ENCODE measurements at regions not wholly inside any gene's neighbourhood (a gene's known extent, or its start where the extent isn't known, plus 50 kb on each side); places are given as distances from the start of the nearest gene placed in this dataset.

GRCh38 chr9:570187-570586 is 271.3 kb upstream of the DMRT1 start:
- H3K14ac ChIP-seq (ENCODE audit: insufficient read length): no peak overlapping the region
- no peak overlapping the region for H2BK5ac ChIP-seq (ENCODE audit: low read depth, low read length)
- no peak overlapping the region for H2AFZ ChIP-seq (ENCODE audit: low read length)
- FAIRE-seq (no peak), DNase-seq (ENCODE audit: low read depth in 1 of 2, low spot score in 2 of 2) (no peak)
- peaks cover 0 to 1% of the 10 kb centered on the region in 2 experiments for H4K20me1 ChIP-seq (replicated peaks in 1 of 2; ENCODE audit: control insufficient read depth in 1 of 2, insufficient read depth in 2 of 2, low read length in 2 of 2)
- no peak overlapping the region for H3K23ac ChIP-seq (ENCODE audit: insufficient read length)
- no peaks in the 10 kb centered on the region; a peak in 2 of 8 replicates for H3K36me3 ChIP-seq (ENCODE audit: control insufficient read depth in 2 of 4, insufficient read depth in 4 of 4, low read length in 3 of 4)
- no peak overlapping the region for H3K27ac ChIP-seq (ENCODE audit: low read depth, low read length)
- WGBS, 2 experiments (ENCODE audit: extremely low coverage in 1 of 2, insufficient coverage in 1 of 2, insufficient read length in 1 of 2, insufficient replicate concordance in 2 of 2, low coverage in 1 of 2, low lambda C conversion rate in 2 of 2, missing lambda C conversion rate in 1 of 2): 89% methylated on average over 5 of the region's 5 CpGs; no CpG with 5 or more reads in 1 of the 2 experiments
- no peaks in the 10 kb centered on the region; the same call in 1 of the 2 replicates for H3K79me1 ChIP-seq (ENCODE audit: low read depth, low read length)
- H3K4ac ChIP-seq (replicated peaks; ENCODE audit: insufficient read length, low read depth, low read length): no peak overlapping the region
- H3K27me3 ChIP-seq (replicated peaks in 1 of 4; ENCODE audit: control insufficient read depth in 3 of 4, extremely low read depth in 1 of 4, insufficient read depth in 3 of 4, low read length in 3 of 4): no peaks in the 10 kb centered on the region
- POLR2A ChIA-PET (ENCODE audit: partially characterized antibody): no interaction called here
- H3K79me2 ChIP-seq (ENCODE audit: control insufficient read depth in 1 of 2, insufficient read depth in 2 of 2, low read length in 2 of 2): peaks cover 0 to 33% of the 10 kb centered on the region in 2 experiments; a peak in 3 of 4 replicates
- H4K5ac ChIP-seq (ENCODE audit: insufficient read length, low read depth, low read length): no peak overlapping the region
- no peak overlapping the region for H3K4me3 ChIP-seq (ENCODE audit: extremely low read depth in 1 of 4, insufficient read depth in 2 of 4, low read depth in 3 of 4, low read length in 4 of 4)
- no peak overlapping the region for H2BK120ac ChIP-seq (replicated peaks; ENCODE audit: low read depth, low read length)
- H2AK5ac ChIP-seq (ENCODE audit: low read depth, low read length): no peak overlapping the region
- H3K4me1 ChIP-seq (replicated peaks in 1 of 4; ENCODE audit: control insufficient read depth in 3 of 4, insufficient read depth in 4 of 4, low read length in 3 of 4): peaks cover 3 to 8% (median 6%) of the 10 kb centered on the region in 4 experiments; a peak in 4 of 7 replicates
- no peak overlapping the region for H4K91ac ChIP-seq (replicated peaks; ENCODE audit: insufficient read length, low read length)
- CTCF ChIA-PET (ENCODE audit: partially characterized antibody): no interaction called here
- no peak overlapping the region for H4K8ac ChIP-seq (ENCODE audit: extremely low read depth, insufficient read depth, low read length)
- H3K56ac ChIP-seq (replicated peaks; ENCODE audit: insufficient read length, low read depth, low read length): no peak overlapping the region
- H3K9me3 ChIP-seq (ENCODE audit: insufficient read depth in 2 of 2, low read depth in 1 of 2, low read length in 1 of 2): 0 out of 4 replicates have a peak, but pooled peaks cover 0 to 4% of the 10 kb centered on the region in 2 experiments
- H2BK15ac ChIP-seq (ENCODE audit: low read length): no peak overlapping the region
- TF ChIP-seq GABPA (IDR thresholded peaks at IDR 0.05; ENCODE audit: borderline replicate concordance, insufficient read depth, low read length) (no peak), TBP (IDR thresholded peaks at IDR 0.05; ENCODE audit: low read depth, low read length) (no peak), HDAC2 (IDR thresholded peaks at IDR 0.05; ENCODE audit: borderline replicate concordance in 1 of 2, low read depth in 2 of 2, low read length in 2 of 2) (no peak), BACH1 (IDR thresholded peaks at IDR 0.05; ENCODE audit: low read length) (no peak), YY1 (IDR thresholded peaks at IDR 0.05; ENCODE audit: low read depth, low read length) (no peak), FOSL1 (IDR thresholded peaks at IDR 0.05; ENCODE audit: insufficient read depth, low read depth, low read length) (no peak), RFX5 (IDR thresholded peaks at IDR 0.05; ENCODE audit: borderline replicate concordance, low read depth, low read length) (no peak), RBBP5 (IDR thresholded peaks at IDR 0.05; ENCODE audit: borderline replicate concordance, low read depth, low read length) (no peak), TCF12 (IDR thresholded peaks at IDR 0.05; ENCODE audit: low read depth, low read length) (no peak), PHF8 (conservative IDR thresholded peaks at IDR 0.05; ENCODE audit: low read depth, low read length) (no peak), GTF2F1 (IDR thresholded peaks at IDR 0.05; ENCODE audit: borderline replicate concordance, low read depth, low read length) (no peak), MAX (IDR thresholded peaks at IDR 0.05) (no peak)
- H3K4me2 ChIP-seq (ENCODE audit: insufficient read depth in 1 of 2, low read depth in 2 of 2, low read length in 2 of 2): no peak overlapping the region
- H2BK20ac ChIP-seq (ENCODE audit: low read length): no peak overlapping the region
- H3K23me2 ChIP-seq (ENCODE audit: low read depth, low read length): no peaks in the 10 kb centered on the region
- H3K9ac ChIP-seq (replicated peaks in 1 of 4; ENCODE audit: extremely low read depth in 1 of 4, low read depth in 3 of 4, low read length in 3 of 4): no peak overlapping the region
- H3K18ac ChIP-seq (ENCODE audit: extremely low read depth, low read length): no peak overlapping the region
- H2BK12ac ChIP-seq (ENCODE audit: low read depth, low read length): no peak overlapping the region

Data from H1 (cell line).